ENCODE measurements at regions not wholly inside any gene's neighbourhood (a gene's known extent, or its start where the extent isn't known, plus 50 kb on each side); places are given as distances from the start of the nearest gene placed in this dataset.

DNA sequence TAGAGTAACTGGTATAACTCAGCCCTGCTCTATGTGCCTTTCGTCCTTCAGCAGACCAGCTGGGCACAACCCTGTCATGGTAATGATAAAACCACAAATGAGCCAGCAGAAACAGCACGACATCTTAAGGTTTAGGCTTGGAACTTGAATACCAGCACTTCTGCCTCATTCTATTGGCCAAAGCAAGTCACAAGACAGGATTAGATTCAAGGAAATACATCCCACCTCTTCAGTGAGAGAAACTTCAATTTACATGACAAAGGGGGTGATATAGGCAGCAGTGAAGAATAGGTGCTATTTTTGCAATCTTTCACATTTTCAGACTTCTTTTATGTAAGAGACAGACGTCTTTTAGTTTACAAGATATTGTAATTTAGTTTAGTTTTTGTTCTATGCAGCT is 69.8 kb upstream of the SLC35F1 start:
- TF ChIP-seq POLR2AphosphoS5 (IDR thresholded peaks at IDR 0.05; ENCODE audit: low read depth): no peak
- TF ChIP-seq, protein P1, sequence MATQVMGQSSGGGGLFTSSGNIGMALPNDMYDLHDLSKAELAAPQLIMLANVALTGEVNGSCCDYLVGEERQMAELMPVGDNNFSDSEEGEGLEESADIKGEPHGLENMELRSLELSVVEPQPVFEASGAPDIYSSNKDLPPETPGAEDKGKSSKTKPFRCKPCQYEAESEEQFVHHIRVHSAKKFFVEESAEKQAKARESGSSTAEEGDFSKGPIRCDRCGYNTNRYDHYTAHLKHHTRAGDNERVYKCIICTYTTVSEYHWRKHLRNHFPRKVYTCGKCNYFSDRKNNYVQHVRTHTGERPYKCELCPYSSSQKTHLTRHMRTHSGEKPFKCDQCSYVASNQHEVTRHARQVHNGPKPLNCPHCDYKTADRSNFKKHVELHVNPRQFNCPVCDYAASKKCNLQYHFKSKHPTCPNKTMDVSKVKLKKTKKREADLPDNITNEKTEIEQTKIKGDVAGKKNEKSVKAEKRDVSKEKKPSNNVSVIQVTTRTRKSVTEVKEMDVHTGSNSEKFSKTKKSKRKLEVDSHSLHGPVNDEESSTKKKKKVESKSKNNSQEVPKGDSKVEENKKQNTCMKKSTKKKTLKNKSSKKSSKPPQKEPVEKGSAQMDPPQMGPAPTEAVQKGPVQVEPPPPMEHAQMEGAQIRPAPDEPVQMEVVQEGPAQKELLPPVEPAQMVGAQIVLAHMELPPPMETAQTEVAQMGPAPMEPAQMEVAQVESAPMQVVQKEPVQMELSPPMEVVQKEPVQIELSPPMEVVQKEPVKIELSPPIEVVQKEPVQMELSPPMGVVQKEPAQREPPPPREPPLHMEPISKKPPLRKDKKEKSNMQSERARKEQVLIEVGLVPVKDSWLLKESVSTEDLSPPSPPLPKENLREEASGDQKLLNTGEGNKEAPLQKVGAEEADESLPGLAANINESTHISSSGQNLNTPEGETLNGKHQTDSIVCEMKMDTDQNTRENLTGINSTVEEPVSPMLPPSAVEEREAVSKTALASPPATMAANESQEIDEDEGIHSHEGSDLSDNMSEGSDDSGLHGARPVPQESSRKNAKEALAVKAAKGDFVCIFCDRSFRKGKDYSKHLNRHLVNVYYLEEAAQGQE (IDR thresholded peaks at IDR 0.05; ENCODE audit: insufficient replicate concordance, low read depth): no peak
- no peak for TF ChIP-seq GABPA (IDR thresholded peaks at IDR 0.05; ENCODE audit: low read depth)
- TF ChIP-seq, protein P2, sequence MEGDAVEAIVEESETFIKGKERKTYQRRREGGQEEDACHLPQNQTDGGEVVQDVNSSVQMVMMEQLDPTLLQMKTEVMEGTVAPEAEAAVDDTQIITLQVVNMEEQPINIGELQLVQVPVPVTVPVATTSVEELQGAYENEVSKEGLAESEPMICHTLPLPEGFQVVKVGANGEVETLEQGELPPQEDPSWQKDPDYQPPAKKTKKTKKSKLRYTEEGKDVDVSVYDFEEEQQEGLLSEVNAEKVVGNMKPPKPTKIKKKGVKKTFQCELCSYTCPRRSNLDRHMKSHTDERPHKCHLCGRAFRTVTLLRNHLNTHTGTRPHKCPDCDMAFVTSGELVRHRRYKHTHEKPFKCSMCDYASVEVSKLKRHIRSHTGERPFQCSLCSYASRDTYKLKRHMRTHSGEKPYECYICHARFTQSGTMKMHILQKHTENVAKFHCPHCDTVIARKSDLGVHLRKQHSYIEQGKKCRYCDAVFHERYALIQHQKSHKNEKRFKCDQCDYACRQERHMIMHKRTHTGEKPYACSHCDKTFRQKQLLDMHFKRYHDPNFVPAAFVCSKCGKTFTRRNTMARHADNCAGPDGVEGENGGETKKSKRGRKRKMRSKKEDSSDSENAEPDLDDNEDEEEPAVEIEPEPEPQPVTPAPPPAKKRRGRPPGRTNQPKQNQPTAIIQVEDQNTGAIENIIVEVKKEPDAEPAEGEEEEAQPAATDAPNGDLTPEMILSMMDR (IDR thresholded peaks at IDR 0.05; ENCODE audit: insufficient read depth, low read length): no peak
- Histone ChIP-seq H3K27ac (replicated peaks) (no peak overlapping the region), H3K27me3 (ENCODE audit: insufficient read depth, poor library complexity, severe bottlenecking) (peaks cover 2% of the 10 kb centered on the region), H3K4me3 (replicated peaks; ENCODE audit: insufficient read depth, low read length) (no peak overlapping the region)
- no peak for DNase-seq (ENCODE audit: low read depth in 1 of 2, low spot score in 1 of 2)

DNA sequence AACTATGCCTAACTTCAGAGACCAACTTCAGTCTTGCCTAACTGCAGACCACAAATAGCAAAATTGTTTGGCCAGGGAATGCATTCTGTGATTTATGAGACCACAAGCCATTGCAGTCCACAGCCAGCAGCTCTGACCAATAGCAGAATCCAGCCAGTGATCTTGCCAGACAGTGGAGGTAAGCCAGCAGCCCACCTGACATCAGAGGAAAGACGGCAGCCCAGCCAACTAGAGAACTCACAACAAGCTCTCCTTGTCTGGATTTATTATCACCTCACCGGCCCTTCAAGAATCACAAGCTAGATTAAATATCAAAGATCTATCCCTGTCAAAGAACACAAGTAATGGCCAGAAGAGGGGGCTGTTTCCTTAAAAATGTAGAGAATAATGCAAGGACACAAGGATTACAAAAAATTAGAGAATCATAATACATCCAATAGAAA is 66.5 kb upstream of the SLC35F1 start:
- DNase-seq (ENCODE audit: low read depth in 1 of 2, low spot score in 1 of 2): peak in 1 of 2 experiments; percentile 24
- Histone ChIP-seq H3K27ac (replicated peaks) (no peak overlapping the region), H3K4me3 (replicated peaks; ENCODE audit: insufficient read depth, low read length) (no peak overlapping the region), H3K27me3 (ENCODE audit: insufficient read depth, poor library complexity, severe bottlenecking) (no peaks in the 10 kb centered on the region)
- TF ChIP-seq, protein P2 (IDR thresholded peaks at IDR 0.05; ENCODE audit: insufficient read depth, low read length): no peak
- TF ChIP-seq SPI1 (IDR thresholded peaks at IDR 0.05; ENCODE audit: borderline replicate concordance, low read depth) (no peak), POLR2AphosphoS5 (IDR thresholded peaks at IDR 0.05; ENCODE audit: low read depth) (no peak), GABPA (IDR thresholded peaks at IDR 0.05; ENCODE audit: low read depth) (no peak)
- TF ChIP-seq, protein P1 (IDR thresholded peaks at IDR 0.05; ENCODE audit: insufficient replicate concordance, low read depth): no peak

DNA sequence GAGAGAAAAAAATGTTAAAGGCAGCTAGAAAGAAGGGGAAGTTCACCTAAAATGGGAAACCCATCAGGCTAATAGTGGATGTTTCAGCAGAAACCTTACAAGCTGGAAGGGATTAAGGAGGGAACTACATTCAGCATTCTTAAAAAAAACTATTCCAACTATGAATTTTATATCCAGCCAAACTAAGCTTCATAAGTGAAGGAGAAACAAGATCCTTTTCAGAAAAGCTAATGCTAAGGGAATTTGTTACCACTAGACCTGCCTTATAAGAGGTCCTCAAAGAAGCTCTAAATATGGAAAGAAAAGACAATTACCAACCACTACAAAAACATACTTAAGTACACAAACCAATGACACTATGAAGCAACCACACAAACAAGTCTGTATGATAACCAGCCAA is 59.2 kb upstream of the SLC35F1 start:
- TF ChIP-seq, protein P1 (IDR thresholded peaks at IDR 0.05; ENCODE audit: insufficient replicate concordance, low read depth): no peak
- TF ChIP-seq GABPA (IDR thresholded peaks at IDR 0.05; ENCODE audit: low read depth) (no peak), POLR2AphosphoS5 (IDR thresholded peaks at IDR 0.05; ENCODE audit: low read depth) (no peak), SPI1 (IDR thresholded peaks at IDR 0.05; ENCODE audit: borderline replicate concordance, low read depth) (no peak)
- TF ChIP-seq, protein P2 (IDR thresholded peaks at IDR 0.05; ENCODE audit: insufficient read depth, low read length): no peak
- no peak for DNase-seq (ENCODE audit: low read depth in 1 of 2, low spot score in 1 of 2)
- no peak overlapping the region for H3K27ac ChIP-seq (replicated peaks)
- no peak overlapping the region for H3K4me3 ChIP-seq (replicated peaks; ENCODE audit: insufficient read depth, low read length)
- no peaks in the 10 kb centered on the region for H3K27me3 ChIP-seq (ENCODE audit: insufficient read depth, poor library complexity, severe bottlenecking)
